ENCODE measurements at regions not wholly inside any gene's neighbourhood (a gene's known extent, or its start where the extent isn't known, plus 50 kb on each side); places are given as distances from the start of the nearest gene placed in this dataset.

- H3K27ac ChIP-seq (ENCODE audit: low read length), result no peak overlapping the region
- no peaks in the 10 kb centered on the region for H3K9me2 ChIP-seq (ENCODE audit: insufficient read depth, low read length)
- no peak overlapping the region for H3K9ac ChIP-seq (ENCODE audit: low read length)
- no peak overlapping the region for H3K4me3 ChIP-seq (ENCODE audit: low read length)
- H2AFZ ChIP-seq (ENCODE audit: low read depth, low read length), result no peak overlapping the region
- no peaks in the 10 kb centered on the region for H4K20me1 ChIP-seq (ENCODE audit: insufficient read depth)
- no peak overlapping the region for H3K4me2 ChIP-seq (ENCODE audit: low read length)
- TF ChIP-seq MXI1 (conservative IDR thresholded peaks at IDR 0.05; ENCODE audit: poor library complexity, severe bottlenecking) (no peak), CTCF (IDR thresholded peaks at IDR 0.05; ENCODE audit: poor library complexity, severe bottlenecking) (no peak), TAF1 (IDR thresholded peaks at IDR 0.05; ENCODE audit: low read depth) (no peak), EZH2 (IDR thresholded peaks at IDR 0.05; ENCODE audit: borderline replicate concordance, insufficient read depth, low read length, poor library complexity, severe bottlenecking) (no peak), REST (IDR thresholded peaks at IDR 0.05; ENCODE audit: borderline replicate concordance) (no peak), POLR2AphosphoS5 (IDR thresholded peaks at IDR 0.05) (no peak), SMC3 (conservative IDR thresholded peaks at IDR 0.05; ENCODE audit: poor library complexity) (no peak), RAD21 (conservative IDR thresholded peaks at IDR 0.05) (no peak), EP300 (conservative IDR thresholded peaks at IDR 0.05; ENCODE audit: poor library complexity, severe bottlenecking) (no peak)
- no peaks in the 10 kb centered on the region for H3K79me2 ChIP-seq (replicated peaks; ENCODE audit: insufficient read depth, low read length)
- H3K36me3 ChIP-seq (ENCODE audit: insufficient read depth, low read length), result no peaks in the 10 kb centered on the region
- H3K9me3 ChIP-seq (ENCODE audit: low read length), result no peaks in the 10 kb centered on the region
- no peaks in the 10 kb centered on the region for H3F3A ChIP-seq (ENCODE audit: insufficient read depth, low read length, poor library complexity, severe bottlenecking)
- no peaks in the 10 kb centered on the region for H3K27me3 ChIP-seq (ENCODE audit: insufficient read depth, low read depth, low read length)
Measured at GRCh38 chr12:87687362-87687761, 341.8 kb downstream of the C12orf50 start.

GRCh38 chr12:87685696-87686095, 343.5 kb downstream of the C12orf50 start:
- no peaks in the 10 kb centered on the region for H3K36me3 ChIP-seq (ENCODE audit: insufficient read depth, low read length)
- no peaks in the 10 kb centered on the region for H4K20me1 ChIP-seq (ENCODE audit: insufficient read depth)
- H3K4me2 ChIP-seq (ENCODE audit: low read length), result no peak overlapping the region
- no peak overlapping the region for H2AFZ ChIP-seq (ENCODE audit: low read depth, low read length)
- H3K9me2 ChIP-seq (ENCODE audit: insufficient read depth, low read length), result no peaks in the 10 kb centered on the region
- no peaks in the 10 kb centered on the region for H3K27me3 ChIP-seq (ENCODE audit: insufficient read depth, low read depth, low read length)
- no peak overlapping the region for H3K4me3 ChIP-seq (ENCODE audit: low read length)
- TF ChIP-seq TAF1 (IDR thresholded peaks at IDR 0.05; ENCODE audit: low read depth) (no peak), POLR2AphosphoS5 (IDR thresholded peaks at IDR 0.05) (no peak), CTCF (IDR thresholded peaks at IDR 0.05; ENCODE audit: poor library complexity, severe bottlenecking) (no peak), SMC3 (conservative IDR thresholded peaks at IDR 0.05; ENCODE audit: poor library complexity) (no peak)
- no peaks in the 10 kb centered on the region for H3F3A ChIP-seq (ENCODE audit: insufficient read depth, low read length, poor library complexity, severe bottlenecking)
- H3K9me3 ChIP-seq (ENCODE audit: low read length), result no peaks in the 10 kb centered on the region
- H3K9ac ChIP-seq (ENCODE audit: low read length), result no peak overlapping the region
- no peak overlapping the region for H3K27ac ChIP-seq (ENCODE audit: low read length)
- H3K79me2 ChIP-seq (replicated peaks; ENCODE audit: insufficient read depth, low read length), result no peaks in the 10 kb centered on the region

Data from neural cell (in vitro differentiated cells).